ENCODE measurements at regions not wholly inside any gene's neighbourhood (a gene's known extent, or its start where the extent isn't known, plus 50 kb on each side); places are given as distances from the start of the nearest gene placed in this dataset.
"Not testable (repeated sequence)": the region's sequence is repeated elsewhere in the genome, so short reads cannot be mapped to it uniquely, and the experiment has no call there.

- TF ChIP-seq POLR2A (IDR thresholded peaks at IDR 0.05; ENCODE audit: extremely low read depth, insufficient read length); CTCF (IDR thresholded peaks at IDR 0.05; ENCODE audit: low read depth, low read length); MAX (IDR thresholded peaks at IDR 0.05; ENCODE audit: low read depth, low read length): not testable (repeated sequence)
These were observed 3949.9 kb upstream of the OR11H1 start for GRCh38 chr22:11578115-11578514.
